ENCODE measurements at regions not wholly inside any gene's neighbourhood (a gene's known extent, or its start where the extent isn't known, plus 50 kb on each side); places are given as distances from the start of the nearest gene placed in this dataset.
A peak's percentile ranks its signal among the peaks of the same experiment; 100 is the strongest.

GRCh38 chr18:1564793-1565192, 660.1 kb downstream of the ADCYAP1 start:
- DNase-seq (ENCODE audit: low spot score) = no peak

DNA sequence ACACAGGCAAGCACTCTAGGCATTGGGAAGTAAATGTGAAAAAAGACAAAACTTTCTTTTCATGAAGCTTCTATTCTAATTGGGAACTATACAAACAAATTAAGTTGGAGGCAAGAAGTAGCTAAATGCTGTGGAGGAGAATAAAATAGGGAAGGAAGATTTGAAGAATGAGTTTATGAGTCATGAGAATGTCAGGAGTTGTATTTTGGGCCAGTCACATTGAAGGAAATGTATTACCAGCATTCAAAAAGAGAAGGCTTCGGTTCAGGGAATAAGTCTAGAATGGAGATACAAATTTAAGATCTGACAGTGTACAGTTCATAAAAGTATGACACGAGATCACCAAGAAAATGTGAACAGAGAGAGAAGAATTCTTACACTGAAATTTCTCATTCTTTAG, 666.5 kb downstream of the ADCYAP1 start:
- no peak for DNase-seq (ENCODE audit: low spot score)

DNA sequence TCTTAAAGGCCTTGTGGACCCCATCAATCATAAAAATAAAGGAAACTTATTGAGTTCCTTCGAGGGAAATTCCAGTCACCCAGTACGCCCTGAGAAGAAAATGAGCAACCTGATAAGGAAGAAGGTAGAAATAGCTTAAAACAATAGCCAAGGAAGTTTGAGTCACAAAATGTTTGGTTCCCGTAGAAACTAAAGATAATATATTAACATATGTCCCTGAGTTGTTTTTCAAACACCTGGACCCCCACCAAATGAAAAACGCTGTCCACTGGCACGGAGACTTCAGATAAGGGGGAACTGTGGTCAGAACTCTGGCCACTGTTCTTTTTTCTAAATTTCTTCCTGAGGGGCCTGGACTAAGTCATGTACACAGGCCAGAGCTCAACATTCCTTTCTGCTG, 669.1 kb downstream of the ADCYAP1 start:
- no peak for DNase-seq (ENCODE audit: low spot score)

DNA sequence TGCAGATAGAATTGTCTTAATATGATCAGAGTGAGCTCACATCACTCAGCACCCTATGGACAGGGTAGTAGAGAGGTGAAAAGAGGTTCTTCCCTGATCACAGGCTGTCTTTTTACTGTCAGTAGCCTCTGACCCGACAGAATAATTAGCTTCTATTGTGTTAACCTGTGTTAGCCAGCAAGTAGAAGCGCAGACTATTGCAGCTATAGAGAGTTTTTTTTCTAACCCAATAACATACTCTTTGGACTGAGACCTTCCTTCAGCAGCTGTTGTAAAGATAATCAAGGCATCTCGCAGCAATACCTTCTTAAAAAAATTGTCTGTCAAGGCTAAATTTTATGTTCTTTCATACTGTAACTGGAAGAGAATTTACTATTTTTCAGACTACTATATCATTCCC, 670.4 kb downstream of the ADCYAP1 start:
- DNase-seq (ENCODE audit: low spot score) = no peak

DNA sequence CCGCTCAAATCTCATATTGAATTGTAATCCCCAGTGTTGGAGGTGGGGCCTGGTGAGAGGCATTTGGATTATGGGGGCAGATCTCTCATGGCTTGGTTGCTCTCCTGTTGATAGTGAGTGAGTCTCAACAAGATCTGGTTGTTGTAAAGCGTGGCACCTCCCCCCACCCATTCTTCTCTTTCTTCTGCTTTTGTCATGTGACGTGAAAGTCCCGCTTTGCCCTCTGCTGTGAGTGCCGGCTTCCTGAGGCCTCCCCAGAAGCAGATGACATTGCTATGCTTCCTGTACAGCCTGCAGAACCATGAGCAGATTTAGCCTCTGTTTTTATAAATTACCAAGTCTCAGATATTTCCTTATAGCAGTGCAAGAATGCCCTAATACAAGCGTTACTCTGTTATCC, 673.8 kb downstream of the ADCYAP1 start:
- no peak for DNase-seq (ENCODE audit: low spot score)

- DNase-seq (ENCODE audit: low spot score) = no peak
These were observed 676.9 kb downstream of the ADCYAP1 start for GRCh38 chr18:1581581-1581980.

GRCh38 chr18:1585881-1586488, 681.3 kb downstream of the ADCYAP1 start:
- DNase-seq (ENCODE audit: low spot score) = peak; percentile 22

GRCh38 chr18:1593091-1593490, 688.4 kb downstream of the ADCYAP1 start:
- no peak for DNase-seq (ENCODE audit: low spot score)

- DNase-seq (ENCODE audit: low spot score) = no peak
These were observed 690.5 kb downstream of the ADCYAP1 start for GRCh38 chr18:1595195-1595594.

- DNase-seq (ENCODE audit: low spot score) = no peak
These were observed 694.5 kb downstream of the ADCYAP1 start for GRCh38 chr18:1599196-1599595.

DNA sequence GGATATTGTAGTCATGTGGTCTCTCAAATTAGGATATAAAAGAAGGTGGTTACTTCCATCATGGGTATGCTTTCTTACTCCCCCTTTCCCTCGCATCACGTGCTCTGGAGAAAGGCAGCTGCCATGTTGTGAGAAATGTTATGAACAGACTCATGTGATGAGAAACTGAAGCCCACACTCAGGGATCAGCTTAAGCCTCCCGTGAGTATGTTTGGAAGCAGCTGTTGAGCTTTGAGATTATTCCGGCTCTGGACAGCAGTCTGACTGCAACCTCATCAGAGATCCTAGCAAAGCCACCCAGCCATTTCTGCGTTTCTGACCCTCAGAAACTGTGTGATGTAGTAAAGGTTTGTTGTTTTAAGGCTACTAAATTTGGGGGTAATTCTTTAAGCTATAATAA, 700.1 kb downstream of the ADCYAP1 start:
- no peak for DNase-seq (ENCODE audit: low spot score)

- no peak for DNase-seq (ENCODE audit: low spot score)
These were observed 713.7 kb downstream of the ADCYAP1 start for GRCh38 chr18:1618364-1618763.

- no peak for DNase-seq (ENCODE audit: low spot score)
These were observed 714.8 kb downstream of the ADCYAP1 start for GRCh38 chr18:1619507-1619906.

GRCh38 chr18:1624612-1625011, 719.9 kb downstream of the ADCYAP1 start:
- DNase-seq (ENCODE audit: low spot score) = no peak

DNA sequence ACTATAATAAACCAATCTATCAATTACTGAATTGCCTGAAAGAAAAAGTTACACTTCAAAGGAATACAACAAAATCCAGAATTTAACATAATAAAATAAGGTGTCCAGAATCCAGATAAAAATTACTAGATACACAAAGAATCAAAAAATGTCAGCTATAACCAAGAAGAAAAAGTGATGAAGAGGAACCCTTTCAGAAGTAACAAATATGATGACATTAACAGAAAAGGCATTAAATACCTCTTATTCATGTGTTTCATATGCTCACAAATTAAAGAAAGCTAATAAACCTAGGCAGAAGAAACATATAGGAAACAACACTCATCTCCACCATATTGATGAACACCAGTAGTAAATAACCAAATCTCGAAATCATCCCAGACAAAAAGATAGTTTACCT, 722.8 kb downstream of the ADCYAP1 start:
- DNase-seq (ENCODE audit: low spot score) = no peak

GRCh38 chr18:1648712-1649111, 744.0 kb downstream of the ADCYAP1 start:
- DNase-seq (ENCODE audit: low spot score) = no peak

DNA sequence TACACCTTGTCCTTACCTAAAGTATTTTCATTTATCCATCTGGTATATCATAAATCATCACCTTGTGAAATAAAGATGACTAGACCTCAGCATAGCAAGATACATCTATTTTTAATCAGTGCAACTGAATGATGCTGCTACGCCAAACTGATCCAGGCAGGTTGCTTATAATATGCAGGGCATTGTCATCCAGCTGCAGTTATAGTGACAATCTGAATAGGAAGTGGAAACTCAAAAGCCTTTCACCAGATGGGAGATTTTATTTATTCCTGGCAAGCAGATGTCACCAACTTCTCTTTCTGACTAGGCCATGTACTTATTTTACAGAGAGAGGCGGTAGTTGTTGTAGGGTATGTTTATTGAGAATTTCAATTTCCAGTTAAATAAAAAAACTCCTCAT, 747.3 kb downstream of the ADCYAP1 start:
- DNase-seq (ENCODE audit: low spot score) = no peak

GRCh38 chr18:1653873-1654272, 749.2 kb downstream of the ADCYAP1 start:
- DNase-seq (ENCODE audit: low spot score) = no peak

GRCh38 chr18:1657876-1658275, 753.2 kb downstream of the ADCYAP1 start:
- no peak for DNase-seq (ENCODE audit: low spot score)

- DNase-seq (ENCODE audit: low spot score) = no peak
These were observed 754.4 kb downstream of the ADCYAP1 start for GRCh38 chr18:1658908-1659566.

GRCh38 chr18:1663879-1664705, 759.4 kb downstream of the ADCYAP1 start:
- DNase-seq (ENCODE audit: low spot score) = peak; percentile 22

DNA sequence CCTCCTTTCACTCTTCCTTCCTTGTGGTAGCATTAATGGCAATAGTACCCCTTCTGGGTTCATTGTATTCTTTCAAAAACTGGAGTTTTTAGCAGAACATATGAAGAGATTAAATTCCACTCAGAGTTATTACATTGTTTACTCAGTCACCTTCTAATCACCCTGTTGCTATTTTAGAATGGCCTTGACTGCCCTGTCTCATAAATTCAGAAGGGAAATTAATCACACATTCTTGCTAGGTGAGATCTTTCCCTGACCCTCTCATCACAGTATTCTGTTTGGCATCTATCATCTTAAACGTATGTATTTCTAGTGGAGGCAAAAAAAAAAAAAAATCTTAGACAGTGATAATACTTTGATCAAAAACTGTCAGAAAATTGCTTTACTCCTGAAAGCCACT, 760.4 kb downstream of the ADCYAP1 start:
- no peak for DNase-seq (ENCODE audit: low spot score)

GRCh38 chr18:1668279-1668678, 763.6 kb downstream of the ADCYAP1 start:
- DNase-seq (ENCODE audit: low spot score) = no peak

Data from HuH-7.5 (cell line).